ENCODE measurements at regions not wholly inside any gene's neighbourhood (a gene's known extent, or its start where the extent isn't known, plus 50 kb on each side); places are given as distances from the start of the nearest gene placed in this dataset.

- no peak for TF ChIP-seq ZNF8 (CRISPR knock-in tag; IDR thresholded peaks at IDR 0.05)
- TF ChIP-seq, protein P1, sequence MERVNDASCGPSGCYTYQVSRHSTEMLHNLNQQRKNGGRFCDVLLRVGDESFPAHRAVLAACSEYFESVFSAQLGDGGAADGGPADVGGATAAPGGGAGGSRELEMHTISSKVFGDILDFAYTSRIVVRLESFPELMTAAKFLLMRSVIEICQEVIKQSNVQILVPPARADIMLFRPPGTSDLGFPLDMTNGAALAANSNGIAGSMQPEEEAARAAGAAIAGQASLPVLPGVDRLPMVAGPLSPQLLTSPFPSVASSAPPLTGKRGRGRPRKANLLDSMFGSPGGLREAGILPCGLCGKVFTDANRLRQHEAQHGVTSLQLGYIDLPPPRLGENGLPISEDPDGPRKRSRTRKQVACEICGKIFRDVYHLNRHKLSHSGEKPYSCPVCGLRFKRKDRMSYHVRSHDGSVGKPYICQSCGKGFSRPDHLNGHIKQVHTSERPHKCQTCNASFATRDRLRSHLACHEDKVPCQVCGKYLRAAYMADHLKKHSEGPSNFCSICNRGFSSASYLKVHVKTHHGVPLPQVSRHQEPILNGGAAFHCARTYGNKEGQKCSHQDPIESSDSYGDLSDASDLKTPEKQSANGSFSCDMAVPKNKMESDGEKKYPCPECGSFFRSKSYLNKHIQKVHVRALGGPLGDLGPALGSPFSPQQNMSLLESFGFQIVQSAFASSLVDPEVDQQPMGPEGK (CRISPR knock-in tag; IDR thresholded peaks at IDR 0.05; ENCODE audit: borderline replicate concordance) = no peak
- no peak for TF ChIP-seq BACH2 (CRISPR knock-in tag; IDR thresholded peaks at IDR 0.05; ENCODE audit: borderline replicate concordance)
- TF ChIP-seq GLIS3 (CRISPR knock-in tag; IDR thresholded peaks at IDR 0.05) = no peak
- no peak for TF ChIP-seq SNAI2 (CRISPR knock-in tag; IDR thresholded peaks at IDR 0.05)
- no peak for TF ChIP-seq TSHZ2 (CRISPR knock-in tag; IDR thresholded peaks at IDR 0.05)
- no peak for TF ChIP-seq TCF4 (CRISPR knock-in tag; IDR thresholded peaks at IDR 0.05; ENCODE audit: borderline replicate concordance)
These were observed 143.4 kb downstream of the ADCYAP1 start for GRCh38 chr18:1048032-1048431.

Data from SK-N-SH treated with all-trans-retinoic acid at 6 μM for 48 hours (cell line).